ENCODE measurements at regions not wholly inside any gene's neighbourhood (a gene's known extent, or its start where the extent isn't known, plus 50 kb on each side); places are given as distances from the start of the nearest gene placed in this dataset.

- ATAC-seq (no peak), DNase-seq (no peak)
- Histone ChIP-seq H3K27me3 (peaks cover 0 to 10% (median 0%) of the 10 kb centered on the region in 7 donors), H3K4me3 (no peak overlapping the region), H3K4me1 (no peaks in the 10 kb centered on the region), H3K9me3 (no peaks in the 10 kb centered on the region), H3K36me3 (no peaks in the 10 kb centered on the region), H3K27ac (no peak overlapping the region)
- 82 to 91% methylated on average over 1 of the region's 1 CpG for WGBS, 2 donors
- no peak for TF ChIP-seq CTCF (IDR thresholded peaks at IDR 0.05)
- intact Hi-C loops (cut with DNase I): no loop called here
Measured at GRCh38 chr20:39094391-39094790, 132.2 kb downstream of the DHX35 start.

- TF ChIP-seq CTCF (IDR thresholded peaks at IDR 0.05): no peak
- no peak for ATAC-seq
- H3K27ac ChIP-seq: no peak overlapping the region
- no peak for DNase-seq
- no peaks in the 10 kb centered on the region for H3K36me3 ChIP-seq
- 70% methylated on average over 3 of the region's 3 CpGs for WGBS, 2 donors
- peaks cover 0 to 3% (median 0%) of the 10 kb centered on the region in 7 donors for H3K27me3 ChIP-seq
- H3K4me1 ChIP-seq: no peaks in the 10 kb centered on the region
- intact Hi-C loops (cut with DNase I): no loop called here
- H3K4me3 ChIP-seq: no peak overlapping the region
- H3K9me3 ChIP-seq: no peaks in the 10 kb centered on the region
Measured at GRCh38 chr20:39092733-39093410, 130.7 kb downstream of the DHX35 start.

- peaks cover 0 to 5% (median 0%) of the 10 kb centered on the region in 7 donors for H3K27me3 ChIP-seq
- H3K9me3 ChIP-seq: peaks cover 0 to under 1% (median 0%) of the 10 kb centered on the region in 11 donors
- DNase-seq (no peak), ATAC-seq (no peak)
- H3K36me3 ChIP-seq: no peaks in the 10 kb centered on the region
- 41% methylated on average over 5 of the region's 5 CpGs for WGBS, 2 donors
- TF ChIP-seq CTCF (IDR thresholded peaks at IDR 0.05): no peak
- no peak overlapping the region for H3K27ac ChIP-seq
- no peak overlapping the region for H3K4me3 ChIP-seq
- intact Hi-C loops (cut with DNase I): no loop called here
- H3K4me1 ChIP-seq: no peaks in the 10 kb centered on the region
Measured at GRCh38 chr20:39090906-39091305, 128.8 kb downstream of the DHX35 start.

- Histone ChIP-seq H3K36me3 (no peaks in the 10 kb centered on the region), H3K27ac (no peak overlapping the region), H3K4me1 (no peaks in the 10 kb centered on the region), H3K27me3 (peaks cover 0 to 7% (median 0%) of the 10 kb centered on the region in 7 donors), H3K9me3 (peaks cover 0 to 9% (median 0%) of the 10 kb centered on the region in 11 donors), H3K4me3 (no peak overlapping the region)
- ATAC-seq (no peak), DNase-seq (no peak)
- WGBS, 2 donors: 77 to 82% methylated on average over 1 of the region's 1 CpG
- TF ChIP-seq CTCF (IDR thresholded peaks at IDR 0.05): no peak
- intact Hi-C loops (cut with DNase I): no loop called here
Measured at GRCh38 chr20:39089797-39090196, 127.7 kb downstream of the DHX35 start.
